GM19395 (cell line): ENCODE measurements at regions not wholly inside any gene's neighbourhood (a gene's known extent, or its start where the extent isn't known, plus 50 kb on each side); places are given as distances from the start of the nearest gene placed in this dataset.
"Not testable (repeated sequence)": the region's sequence is repeated elsewhere in the genome, so short reads cannot be mapped to it uniquely, and the experiment has no call there.

Experiments used
- ATAC-seq: cut with Tn5 transposase; IDR thresholded peaks from one replicate; pipeline ENCODE4 v1.9.1; 2021; ENCODE audit warnings: mild to moderate bottlenecking, moderate library complexity; ENCODE audit not compliant: unreplicated experiment

- no peak for ATAC-seq
Observed at GRCh38 chr2:149686136-149687051, 98.8 kb upstream of the MMADHC start.

- ATAC-seq = not testable (repeated sequence)
Observed at GRCh38 chr2:149685401-149685800, 97.8 kb upstream of the MMADHC start.

- ATAC-seq = no peak
Observed at GRCh38 chr2:149679286-149679685, 91.7 kb upstream of the MMADHC start.

GRCh38 chr2:149677416-149677815, 89.8 kb upstream of the MMADHC start:
- ATAC-seq = no peak

GRCh38 chr2:149670086-149670485, 82.5 kb upstream of the MMADHC start:
- ATAC-seq = no peak

DNA sequence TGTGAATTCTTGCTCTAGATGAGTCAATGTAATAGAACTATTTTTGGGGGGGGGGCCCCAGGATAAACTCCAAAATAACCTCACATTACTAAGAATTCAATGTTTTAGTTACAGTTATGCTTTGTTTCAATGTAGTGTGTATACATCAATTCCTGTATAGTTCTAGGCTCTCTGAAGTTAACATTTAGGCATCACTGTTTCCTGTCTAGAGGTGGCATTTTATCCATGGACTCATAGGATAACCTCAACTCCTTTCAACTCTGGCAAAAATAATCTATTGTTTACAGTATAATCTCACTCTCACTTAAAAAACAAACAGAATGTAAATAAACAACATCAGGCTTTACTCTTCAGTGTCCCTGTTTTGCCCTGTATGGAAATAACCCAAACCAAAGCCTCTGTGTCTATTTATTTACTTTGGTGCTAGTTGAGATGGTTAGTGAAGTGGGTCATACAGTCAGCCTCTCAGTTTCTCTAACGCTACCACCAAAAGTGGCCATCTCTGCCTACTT, 79.3 kb upstream of the MMADHC start:
- no peak for ATAC-seq

DNA sequence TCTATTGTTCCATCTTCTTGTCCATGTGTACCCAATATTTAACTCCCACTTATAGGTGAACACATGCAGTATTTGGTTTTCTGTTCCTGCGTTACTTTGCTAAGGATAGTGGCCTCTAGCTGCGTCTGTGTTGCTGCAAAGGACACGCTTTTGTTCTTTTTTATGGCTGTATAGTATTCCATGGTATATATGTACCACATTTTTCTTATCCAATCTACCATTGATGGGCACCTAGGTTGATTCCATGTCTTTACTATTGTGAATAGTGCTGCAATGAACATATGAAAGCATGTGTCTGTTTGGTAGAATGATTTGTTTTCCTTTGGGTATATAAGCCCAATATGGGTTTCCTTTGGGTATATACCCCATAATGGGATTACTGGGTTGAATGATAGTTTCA, 77.3 kb upstream of the MMADHC start:
- ATAC-seq = no peak

DNA sequence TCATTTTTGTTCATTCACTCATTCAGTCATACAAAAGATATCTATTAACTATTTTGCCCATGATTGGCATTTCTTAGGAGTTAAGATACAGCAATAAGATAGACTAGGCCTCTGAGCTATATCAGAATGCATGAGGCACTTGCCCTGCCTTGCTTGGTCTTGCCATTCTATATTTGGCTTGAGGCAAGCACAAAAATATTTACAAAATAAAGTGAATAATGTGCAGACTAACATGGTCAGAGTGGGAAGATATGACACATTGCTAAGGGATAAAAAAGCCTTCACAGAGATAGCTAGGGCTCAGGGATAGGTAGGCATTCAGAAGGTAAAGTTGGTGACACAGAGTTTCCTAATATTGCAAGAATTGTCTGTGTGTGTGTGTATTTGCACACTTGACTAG, 75.0 kb upstream of the MMADHC start:
- ATAC-seq = no peak

GRCh38 chr2:149661844-149662243, 74.3 kb upstream of the MMADHC start:
- no peak for ATAC-seq

- no peak for ATAC-seq
Observed at GRCh38 chr2:149658553-149658952, 71.0 kb upstream of the MMADHC start.

DNA sequence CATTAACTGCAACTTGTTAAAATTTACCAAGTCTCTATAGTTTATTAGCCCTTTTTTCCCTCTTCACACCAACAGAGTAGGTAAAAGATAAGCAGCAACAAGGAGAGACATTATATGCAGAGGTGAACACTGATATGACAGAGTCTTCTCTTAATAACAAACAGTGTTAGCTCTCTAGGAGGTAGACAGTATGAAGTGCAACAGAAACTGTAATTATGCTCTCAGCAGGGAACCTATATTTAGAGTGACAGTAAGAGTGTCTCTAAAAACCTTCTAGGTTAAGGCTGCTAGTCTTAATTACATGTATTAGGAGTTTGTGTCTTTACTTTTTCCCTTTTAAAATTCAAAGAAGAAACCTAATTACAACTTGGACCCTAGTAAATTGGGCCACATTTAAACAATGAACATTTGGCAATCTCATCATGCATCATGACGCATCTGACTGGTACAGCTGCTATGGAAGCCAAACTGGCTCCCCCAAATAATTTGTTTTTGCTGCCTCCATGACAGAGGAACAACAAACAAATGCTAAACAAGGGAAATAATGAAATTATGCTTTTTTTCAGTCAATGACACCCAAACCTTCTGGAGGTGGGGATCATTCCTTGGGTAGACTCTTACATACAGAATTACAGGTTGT, 69.9 kb upstream of the MMADHC start:
- no peak for ATAC-seq

- ATAC-seq = no peak
Observed at GRCh38 chr2:149656996-149657395, 69.4 kb upstream of the MMADHC start.

DNA sequence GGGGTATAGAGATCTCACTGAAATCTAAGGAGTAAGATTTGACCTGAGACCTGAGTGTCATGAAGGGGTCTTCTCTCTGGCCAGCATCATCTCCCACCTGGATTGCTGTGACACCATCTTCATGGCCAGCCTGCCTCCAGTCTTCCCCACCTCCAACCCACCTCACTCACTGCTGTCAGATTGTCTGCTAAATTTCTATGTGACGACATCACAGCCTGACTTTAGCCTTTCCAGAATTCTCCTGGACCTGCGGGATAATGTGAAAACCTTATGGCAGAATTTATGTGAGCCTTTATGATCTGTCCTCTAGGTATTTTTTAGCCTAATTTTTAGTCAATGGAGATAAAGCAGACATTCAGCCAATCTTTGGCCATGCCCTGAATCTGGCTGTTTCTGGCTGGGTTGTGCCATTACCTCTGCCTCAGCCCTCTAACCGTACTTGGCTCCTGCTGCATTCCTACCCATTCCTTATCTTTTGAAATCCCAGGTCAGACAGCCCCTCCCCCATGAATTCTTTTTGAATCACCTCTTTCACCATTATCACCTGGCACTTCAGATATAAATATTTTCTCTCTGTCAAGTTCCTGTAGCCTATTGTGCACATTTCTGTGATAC, 66.4 kb upstream of the MMADHC start:
- no peak for ATAC-seq

DNA sequence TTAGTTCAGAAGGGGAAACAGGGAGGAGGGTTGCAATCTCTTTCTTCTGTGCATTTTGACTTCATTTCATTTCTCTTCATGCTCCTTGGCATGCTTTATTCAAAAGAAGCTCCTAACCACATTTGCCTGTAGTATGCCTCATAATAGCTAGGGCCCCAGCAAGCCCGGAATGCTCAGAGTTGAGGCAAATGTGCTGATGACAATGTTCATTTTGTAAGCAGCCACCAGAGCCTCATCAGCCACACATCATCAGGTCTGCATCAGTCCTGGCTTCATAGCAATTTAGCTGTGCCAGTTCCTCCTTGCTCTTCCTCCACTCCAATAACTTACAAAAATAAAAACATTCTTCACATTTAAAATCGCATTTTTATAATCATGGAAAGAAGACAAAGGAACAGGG, 65.4 kb upstream of the MMADHC start:
- no peak for ATAC-seq

DNA sequence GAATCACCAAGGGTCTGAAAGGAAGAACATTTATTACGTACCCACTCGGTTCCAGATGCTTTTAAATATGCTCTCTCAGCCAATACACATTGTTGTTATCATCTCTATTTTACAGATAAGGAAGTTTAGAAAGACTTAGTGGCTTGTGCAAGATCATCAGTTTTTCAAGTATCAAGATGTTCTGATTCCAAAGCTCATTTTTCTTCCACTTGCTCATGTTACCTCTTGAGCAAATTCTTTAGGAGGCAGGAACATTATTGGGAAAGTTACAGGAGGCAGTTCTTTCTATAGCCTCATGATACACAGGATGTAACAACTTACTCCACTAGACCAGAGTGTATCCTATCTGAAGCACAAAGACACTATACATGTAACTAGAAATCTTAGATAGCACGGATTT, 65.0 kb upstream of the MMADHC start:
- no peak for ATAC-seq

GRCh38 chr2:149651229-149651628, 63.7 kb upstream of the MMADHC start:
- ATAC-seq = no peak

DNA sequence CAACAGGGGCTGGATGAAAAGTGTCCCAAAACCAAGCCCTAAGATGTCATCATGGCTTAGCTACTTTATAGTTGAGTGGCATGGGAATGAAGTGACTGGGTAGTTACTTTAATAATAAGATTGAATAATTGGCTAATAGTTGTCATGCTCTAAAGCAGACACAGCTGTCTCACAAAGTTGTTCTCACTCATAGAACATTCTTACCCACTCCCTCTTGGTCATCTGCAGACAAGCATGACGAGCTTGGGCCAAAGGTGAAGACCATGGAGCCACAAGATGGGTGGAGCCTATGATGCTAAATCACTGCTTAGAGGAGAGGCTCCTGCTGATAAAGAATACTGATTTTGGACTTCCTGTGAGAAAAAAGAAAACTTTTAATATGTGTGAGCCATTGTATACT, 62.4 kb upstream of the MMADHC start:
- ATAC-seq = no peak

DNA sequence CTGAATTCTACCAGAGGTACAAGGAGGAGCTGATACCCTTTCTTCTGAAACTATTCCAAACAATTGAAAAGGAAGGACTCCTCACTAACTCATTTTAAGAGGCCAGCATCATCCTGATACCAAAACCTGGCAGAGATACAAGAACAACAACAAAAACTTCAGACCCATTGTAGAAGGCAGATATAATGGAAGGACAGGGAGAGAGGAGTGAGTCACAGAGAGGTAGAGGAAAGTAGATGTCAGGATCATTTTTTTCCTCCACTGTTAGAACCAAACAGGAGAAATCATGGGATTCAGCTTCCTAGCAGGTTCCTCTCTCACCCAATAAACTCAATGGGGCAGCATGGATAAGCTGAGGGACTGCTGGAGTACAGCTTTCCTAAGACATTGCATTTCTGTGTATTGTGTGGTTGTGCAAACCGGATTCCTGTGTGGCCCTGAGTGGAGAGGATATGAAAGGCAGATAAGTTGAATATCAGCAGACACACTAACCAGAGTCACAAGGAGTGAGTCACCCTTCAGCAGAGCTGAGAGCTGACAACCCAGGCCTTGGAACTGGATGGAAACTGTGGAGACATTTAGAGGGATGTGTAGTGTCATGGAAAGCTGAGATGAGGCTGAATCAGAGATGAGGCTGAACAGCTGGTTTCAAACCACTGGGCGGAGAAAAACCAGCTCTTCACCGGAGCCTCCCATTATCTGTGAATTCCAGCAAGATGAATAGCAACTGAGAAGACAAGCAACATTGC, 60.9 kb upstream of the MMADHC start:
- no peak for ATAC-seq

DNA sequence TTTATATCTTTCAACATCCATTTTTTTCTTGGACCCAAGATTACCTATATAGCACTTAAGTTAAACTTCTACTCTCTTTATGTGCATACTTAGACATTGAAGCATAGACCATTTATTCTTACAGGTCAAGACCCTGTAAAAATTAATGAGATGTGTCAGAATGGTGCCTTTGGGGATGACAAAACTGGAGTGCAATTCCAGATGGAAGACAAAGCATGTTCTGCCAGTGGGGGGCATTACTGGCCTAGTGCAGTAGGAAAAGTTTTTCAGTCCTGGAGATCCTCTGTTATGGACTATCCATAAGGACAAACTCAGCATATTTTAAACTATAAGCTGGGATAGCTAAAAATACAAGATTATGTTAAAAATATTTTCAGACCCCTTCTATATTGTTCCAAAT, 57.8 kb upstream of the MMADHC start:
- no peak for ATAC-seq
